Cerebellar cortex (tissue), 1 donor: ENCODE measurements at regions not wholly inside any gene's neighbourhood (a gene's known extent, or its start where the extent isn't known, plus 50 kb on each side); places are given as distances from the start of the nearest gene placed in this dataset.
"Not testable (repeated sequence)": the region's sequence is repeated elsewhere in the genome, so short reads cannot be mapped to it uniquely, and the experiment has no call there.

Experiments used
- DNase-seq: peaks from one replicate; pipeline ENCODE4 v3.0.0-alpha.2; 2015; ENCODE audit warnings: low spot score

DNA sequence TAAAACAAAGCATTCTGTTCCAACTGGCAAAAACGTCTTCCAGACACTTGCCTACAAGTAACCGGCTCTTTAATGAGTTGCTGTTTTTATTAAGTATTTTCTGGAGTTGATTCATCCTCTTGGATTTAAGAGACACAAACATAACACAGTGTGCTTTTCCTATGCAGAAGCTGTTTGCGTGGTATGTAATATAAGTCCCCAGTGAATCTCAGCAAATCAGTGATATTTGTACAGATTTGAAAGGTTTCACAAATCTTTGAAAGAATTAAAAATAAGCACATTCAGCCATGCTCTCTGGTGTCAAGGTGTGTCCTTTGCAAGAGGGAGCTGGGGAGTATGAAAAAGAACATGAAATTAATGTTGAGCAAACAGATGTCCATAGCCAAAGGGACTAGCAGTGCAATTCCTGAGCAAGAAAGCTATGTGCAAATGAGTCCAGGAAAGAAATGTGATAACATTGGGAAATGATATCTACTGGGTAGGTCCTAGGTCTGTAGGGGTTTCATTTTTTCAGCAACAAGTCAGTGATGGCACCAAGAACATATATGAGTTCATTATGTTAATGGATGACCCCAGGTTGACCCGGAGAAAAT is 170.1 kb upstream of the PHACTR1 start:
- DNase-seq = no peak

DNA sequence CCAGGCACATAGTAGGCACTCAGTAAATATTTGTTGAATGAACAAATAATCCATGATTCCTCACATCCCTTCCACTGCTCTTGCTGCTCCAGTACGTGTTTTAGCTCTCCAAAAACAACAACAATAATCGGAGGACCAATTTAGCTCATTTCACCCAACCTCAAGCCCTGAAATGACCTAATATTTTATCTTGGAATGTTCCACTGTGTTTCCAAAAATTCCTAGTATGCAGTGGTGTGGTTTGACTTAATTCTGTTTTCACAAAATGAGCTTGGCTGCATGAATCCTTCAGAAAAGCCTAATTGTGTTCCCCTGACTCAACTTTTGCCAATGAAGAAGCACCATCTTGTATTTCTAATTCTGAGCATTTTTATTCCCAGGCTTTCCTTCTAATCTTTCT is 168.0 kb upstream of the PHACTR1 start:
- DNase-seq = no peak

DNA sequence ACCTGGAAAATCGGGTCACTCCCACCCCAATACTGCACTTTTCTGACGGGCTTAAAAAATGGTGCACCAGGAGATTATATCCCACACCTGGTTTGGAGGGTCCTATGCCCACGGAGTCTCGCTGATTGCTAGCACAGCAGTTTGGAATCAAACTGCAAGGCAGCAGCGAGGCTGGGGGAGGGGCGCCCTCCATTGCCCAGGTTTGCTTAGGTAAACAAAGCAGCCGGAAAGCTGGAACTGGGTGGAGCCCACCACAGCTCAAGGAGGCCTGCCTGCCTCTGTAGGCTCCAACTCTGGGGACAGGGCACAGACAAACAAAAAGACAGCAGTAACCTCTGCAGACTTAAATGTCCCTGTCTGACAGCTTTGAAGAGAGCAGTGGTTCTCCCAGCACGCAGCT is 167.1 kb upstream of the PHACTR1 start:
- not testable (repeated sequence) for DNase-seq

DNA sequence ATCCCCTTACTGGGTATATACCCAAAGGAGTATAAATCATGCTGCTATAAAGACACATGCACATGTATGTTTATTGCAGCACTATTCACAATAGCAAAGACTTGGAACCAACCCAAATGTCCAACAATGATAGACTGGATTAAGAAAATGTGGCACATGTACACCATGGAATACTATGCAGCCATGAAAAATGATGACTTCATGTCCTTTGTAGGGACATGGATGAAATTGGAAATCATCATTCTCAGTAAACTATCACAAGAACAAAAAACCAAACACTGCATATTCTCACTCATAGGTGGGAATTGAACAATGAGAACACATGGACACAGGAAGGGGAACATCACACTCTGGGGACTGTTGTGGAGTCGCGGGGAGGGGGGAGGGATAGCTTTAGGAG is 161.7 kb upstream of the PHACTR1 start:
- not testable (repeated sequence) for DNase-seq

DNA sequence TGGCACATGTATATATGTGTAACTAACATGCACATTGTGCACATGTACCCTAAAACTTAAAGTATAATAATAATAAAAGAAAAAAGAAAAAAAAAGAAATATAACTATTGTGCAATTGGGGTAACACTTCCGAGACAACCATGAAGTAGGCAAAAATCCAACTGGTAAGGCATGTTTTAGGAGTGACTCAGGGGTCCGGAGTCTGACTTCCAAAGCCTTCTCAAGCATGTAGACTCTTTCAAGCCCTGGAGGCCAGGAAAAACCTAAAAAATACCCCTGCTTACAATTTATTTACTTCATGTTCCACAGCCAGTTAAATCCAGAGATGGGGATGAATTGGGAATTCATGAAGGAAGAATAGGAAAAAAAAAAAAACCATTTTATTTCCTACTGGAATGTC is 161.3 kb upstream of the PHACTR1 start:
- DNase-seq = no peak

DNA sequence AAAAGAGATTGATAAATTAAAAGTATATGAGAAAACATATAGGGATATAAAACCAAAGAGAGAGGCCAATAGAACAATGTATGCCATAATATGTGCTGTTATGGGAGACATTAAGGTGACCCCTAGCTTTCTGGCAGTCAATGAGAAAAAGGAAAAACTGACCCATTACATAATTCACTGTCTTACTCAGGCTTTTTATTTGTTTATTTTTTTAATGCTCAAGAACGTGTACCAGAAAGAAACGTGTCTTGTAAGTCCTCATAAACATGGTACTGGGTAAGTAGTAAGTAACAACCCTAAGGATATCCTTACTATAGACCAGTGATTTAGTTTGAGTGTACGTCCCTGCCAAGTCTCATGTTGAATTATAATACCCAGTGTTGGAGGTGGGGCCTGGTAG is 160.8 kb upstream of the PHACTR1 start:
- no peak for DNase-seq

DNA sequence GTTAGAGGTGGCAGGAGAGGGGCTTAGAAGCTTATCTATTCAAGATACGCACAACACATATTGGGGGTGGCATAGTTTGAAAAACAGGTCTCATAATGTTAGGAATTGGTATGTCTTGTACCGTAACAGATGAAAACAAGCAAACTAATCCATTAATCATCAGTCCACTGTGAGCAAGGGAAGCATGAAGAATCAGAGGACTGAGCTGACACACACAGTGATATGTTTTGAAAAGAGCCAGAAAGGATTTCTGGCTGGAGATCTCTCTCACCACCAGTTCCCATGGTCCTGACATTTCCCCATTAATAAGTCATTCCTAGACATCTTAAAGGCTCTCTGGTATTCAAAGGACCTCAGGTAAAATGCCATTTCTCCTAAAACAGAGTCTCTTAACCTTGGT is 158.8 kb upstream of the PHACTR1 start:
- no peak for DNase-seq

DNA sequence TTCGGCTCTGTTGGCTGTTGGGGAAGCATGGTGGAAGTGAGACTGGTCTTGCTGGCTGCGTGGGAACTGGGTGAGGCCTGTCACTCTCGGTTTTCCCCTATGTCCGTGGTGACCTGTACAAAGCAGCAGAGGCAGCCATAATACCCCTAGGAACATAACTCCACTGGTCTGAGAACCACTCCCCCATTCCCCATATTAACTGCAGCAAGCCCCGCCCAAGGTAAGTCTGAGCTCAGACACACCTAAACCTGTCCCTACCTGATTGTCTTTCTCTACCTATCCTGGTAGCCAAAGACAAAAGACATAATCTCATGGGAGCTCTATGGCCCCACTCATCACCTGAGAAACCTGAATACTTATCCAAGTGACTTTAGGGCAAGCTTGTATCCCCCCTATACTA is 156.3 kb upstream of the PHACTR1 start:
- no peak for DNase-seq

DNA sequence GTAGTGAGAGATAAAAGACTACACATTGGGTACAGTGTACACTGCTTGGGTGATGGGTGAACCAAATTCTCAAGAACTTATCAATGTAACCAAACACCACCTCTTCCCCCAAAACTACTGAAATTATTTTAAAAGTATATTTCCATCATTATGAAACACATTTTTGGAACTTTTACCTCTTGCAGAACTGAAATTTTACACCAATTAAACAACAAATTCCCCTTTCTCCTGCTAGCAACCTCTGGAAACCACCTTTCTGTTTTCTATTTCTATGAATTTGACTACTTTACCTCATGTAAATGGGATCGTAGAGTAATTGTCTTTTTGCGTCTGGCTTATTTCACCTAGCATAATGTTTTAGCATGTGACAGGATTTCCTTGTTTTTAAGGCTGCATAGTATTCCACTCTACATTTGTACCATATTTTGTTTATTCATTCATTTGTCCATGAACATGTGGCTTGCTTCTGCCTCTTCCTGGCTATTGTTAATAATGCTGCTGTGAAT is 149.9 kb upstream of the PHACTR1 start:
- DNase-seq = no peak

DNA sequence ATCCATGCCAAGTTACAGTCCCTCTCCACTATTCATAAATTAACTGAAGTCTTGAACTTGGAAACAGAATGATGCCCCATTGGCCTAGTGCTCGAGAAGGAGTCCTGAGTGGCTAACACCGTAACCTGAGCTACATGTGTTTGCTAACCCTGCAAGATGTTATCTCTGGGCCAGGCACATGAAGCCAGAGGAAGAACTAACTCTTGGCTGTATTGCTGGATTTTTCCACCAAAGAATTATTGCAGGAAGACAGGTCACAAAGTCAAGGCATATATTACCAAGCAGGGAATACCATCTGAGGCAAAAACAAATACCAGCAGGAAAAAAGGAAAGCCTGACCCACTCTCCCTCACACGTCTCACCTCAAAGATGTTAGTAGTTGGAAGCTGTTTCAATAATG is 148.9 kb upstream of the PHACTR1 start:
- no peak for DNase-seq

DNA sequence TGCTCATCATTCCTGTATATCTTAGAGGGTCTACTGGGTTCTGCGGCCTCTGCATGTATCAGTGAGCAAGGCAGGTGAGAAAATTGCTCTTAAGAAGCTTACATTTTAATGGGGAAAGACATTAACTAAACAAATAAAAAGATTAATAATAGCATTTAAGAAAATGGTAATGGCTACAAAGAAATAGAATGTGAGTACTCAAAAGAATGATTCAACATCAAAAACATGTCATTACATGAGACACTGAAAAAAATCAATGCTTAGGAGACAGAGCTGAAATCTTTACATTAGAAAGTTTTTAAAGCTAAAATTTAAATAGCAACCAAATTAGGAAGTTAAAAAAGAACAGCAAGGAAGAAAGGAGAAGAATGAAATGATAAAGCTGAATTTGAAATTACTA is 146.9 kb upstream of the PHACTR1 start:
- no peak for DNase-seq

DNA sequence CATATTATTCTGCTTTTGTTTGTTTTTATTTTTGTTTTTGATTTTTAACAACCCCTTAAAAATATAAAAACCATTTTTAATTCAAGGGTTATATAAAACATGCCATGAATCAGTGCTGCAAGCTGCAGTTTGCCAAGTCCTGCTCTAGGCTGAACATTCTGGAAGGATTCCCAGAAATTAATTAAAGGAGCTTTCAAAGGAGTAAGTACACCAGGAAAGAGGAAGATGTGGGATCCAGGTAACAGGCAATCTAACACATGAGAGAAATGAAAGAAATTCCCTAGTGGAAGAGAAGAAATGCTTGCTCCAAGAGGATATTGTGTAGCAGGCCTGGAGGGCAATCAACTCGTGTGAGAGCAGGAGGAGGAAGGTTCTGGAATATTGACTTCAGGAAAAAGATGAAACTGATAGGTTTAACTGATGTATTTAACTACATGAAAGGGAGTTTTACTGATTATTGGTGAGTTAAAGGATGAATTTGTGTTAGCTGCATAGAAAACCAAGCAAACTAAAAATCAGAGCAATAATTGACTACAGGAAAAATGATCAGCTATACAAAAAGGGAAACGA is 146.0 kb upstream of the PHACTR1 start:
- peak; percentile 88 for DNase-seq

DNA sequence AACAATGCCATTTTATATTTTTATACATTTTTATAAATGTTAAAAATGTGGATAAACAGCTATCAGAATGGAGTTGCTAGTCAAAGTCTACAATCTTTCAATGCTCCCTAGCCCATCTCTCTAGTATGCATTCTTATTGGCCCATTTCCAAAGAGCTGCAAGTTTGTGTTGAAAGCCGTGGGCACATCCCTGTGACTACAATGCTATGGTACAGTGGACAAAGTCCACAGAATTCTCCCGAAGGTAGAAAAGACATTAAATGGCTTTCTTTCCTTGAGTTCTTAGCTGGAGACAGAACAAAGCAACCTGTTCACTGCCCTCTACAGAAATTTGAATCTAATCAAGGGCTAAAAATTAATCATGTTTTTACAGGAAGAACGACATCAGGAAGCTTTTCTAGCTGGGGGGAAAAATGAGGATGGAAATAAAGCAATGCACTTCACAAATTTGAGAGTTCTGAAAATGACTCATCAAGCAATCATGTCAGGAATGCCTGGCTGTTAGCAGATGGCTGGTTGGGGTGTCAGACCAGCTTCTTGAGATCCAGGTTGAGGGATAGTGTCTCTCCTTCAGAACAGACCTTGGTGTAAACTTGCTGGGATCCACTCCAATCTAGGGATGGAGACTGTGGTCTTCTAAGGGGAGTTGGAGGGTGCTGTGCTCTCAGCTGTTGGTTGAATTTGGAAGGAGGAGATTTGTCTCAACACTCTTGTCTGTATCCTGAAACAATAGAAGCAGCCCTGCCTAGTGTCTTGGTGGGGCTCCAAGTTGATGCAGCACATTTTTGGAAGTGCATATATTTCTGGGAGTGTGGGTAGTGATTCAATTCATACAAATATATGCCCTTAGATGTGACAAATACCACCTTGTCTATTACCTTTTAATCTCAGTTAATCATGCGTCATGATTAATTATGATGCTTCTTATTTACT is 143.4 kb upstream of the PHACTR1 start:
- DNase-seq = no peak

DNA sequence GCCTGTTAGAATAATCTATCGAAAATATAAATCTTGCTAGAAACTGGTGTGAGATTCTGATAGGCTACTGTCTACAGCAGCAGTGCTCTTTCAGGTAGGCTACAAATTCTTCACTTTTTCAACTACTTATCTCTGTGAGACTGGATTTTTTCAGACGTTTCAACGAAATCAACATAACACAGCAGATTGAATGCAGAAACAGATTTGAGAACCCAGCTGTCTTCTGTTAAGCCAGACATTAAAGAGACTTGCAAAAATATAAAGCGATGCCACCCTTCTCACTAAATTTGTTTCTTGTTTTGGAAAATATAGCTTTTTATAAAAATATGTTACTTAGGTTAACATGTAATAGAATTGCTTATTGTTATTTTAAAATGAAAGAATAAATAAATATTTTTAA is 140.6 kb upstream of the PHACTR1 start:
- DNase-seq = no peak

DNA sequence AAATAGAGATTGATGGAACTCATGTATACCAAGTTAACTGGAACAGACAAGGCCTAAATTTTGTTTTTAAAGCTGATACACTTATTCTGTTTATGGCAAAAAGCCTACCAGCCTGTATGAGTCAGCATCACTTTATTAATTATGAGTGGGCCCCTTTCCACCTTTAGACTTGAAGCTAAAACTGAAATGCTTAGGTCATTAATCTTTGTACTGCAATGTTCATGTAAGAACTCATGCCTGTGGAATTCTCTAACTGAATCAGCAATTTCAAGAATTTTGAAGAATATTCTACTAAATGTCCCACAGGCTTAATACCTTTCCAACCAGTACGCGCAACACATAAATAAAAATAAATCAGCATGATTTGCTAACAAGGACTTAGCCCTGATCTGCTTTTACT is 140.2 kb upstream of the PHACTR1 start:
- no peak for DNase-seq

DNA sequence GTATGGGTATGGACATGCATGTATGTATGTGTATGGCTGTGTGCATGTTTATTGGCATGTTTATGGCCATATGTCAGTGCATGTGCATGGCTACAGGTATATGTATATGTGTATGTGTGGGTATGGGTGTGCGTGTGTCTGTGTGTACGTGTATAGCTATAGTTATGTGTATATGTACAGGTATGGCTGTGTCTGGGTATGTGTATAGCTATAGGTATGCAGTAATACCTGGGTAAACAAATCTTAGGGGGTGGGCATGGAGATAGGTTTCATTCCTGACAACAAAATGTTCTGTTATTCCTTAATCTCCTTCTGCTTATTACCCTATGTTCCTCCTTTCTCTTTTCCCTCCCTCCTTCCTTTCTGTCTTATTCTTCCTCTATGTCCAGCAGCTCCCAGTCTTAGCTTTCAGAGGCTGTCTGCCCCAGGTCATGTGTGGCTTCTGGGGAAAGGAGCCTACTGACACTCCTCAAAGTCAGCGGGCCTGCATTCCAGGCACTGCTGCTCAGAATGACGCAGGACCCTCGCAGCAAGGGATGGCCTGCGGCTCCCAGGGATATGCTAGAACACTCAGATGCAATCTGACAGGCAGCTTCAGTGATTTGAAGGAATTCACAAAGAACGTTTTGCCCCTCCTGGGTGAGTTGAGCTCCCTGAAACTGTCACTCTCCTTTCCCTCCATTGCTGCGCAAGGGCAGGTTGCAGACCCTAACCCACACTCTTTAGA is 139.3 kb upstream of the PHACTR1 start:
- no peak for DNase-seq

DNA sequence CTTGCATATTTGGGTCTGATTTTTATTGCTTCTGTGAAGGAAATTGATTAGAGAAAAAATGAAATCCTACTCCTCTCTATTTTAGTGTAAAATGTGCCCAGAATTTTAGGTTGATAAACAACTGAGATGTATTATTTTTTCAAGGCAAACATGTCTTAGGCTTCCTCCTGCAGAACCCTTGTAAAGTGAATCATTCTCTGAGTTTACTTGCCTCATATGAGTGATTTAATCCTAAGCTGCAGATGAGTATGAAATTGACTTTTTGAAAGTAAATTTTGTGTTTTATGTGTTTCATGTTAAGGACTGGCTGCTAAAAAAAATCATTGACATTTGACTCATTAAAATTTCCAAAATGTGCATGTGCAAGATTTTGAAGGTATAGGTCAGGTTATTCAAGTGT is 138.5 kb upstream of the PHACTR1 start:
- no peak for DNase-seq

DNA sequence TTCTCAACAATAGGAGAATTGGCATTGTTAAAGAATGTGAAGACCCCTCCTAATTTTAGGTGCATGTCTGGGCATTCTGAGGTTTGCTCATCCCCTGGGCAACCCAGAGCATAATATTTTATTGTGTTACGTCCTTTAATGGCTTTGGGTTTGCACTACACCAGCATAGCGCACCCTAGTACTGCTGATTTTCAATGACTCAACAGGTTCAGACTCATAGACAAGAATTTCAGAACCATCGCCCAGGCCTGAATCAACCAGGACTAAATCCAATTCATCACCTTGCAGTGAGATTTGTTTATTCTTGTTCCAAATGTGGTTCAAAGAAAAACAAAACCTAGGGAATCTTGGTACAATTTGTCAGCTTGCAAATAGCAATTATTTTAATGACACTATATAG is 137.8 kb upstream of the PHACTR1 start:
- no peak for DNase-seq

DNA sequence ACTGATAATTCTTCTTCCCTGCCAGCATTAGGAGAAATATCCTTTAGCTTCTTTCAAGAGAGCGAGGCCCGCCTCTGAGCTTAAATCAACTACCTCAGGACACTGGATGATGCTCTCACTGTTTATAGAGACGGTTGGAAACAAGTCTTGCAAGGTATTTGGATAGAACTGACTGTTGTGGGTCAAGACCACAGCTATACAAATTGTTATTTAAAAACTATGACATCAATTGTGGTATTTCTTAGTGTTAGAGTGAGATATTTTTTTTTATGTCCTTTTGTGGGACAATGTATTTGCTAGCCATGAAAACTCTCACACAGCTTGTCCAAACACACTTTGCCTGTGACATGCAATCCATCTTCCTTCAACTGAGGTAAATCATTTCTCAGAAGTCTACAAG is 136.3 kb upstream of the PHACTR1 start:
- DNase-seq = no peak

DNA sequence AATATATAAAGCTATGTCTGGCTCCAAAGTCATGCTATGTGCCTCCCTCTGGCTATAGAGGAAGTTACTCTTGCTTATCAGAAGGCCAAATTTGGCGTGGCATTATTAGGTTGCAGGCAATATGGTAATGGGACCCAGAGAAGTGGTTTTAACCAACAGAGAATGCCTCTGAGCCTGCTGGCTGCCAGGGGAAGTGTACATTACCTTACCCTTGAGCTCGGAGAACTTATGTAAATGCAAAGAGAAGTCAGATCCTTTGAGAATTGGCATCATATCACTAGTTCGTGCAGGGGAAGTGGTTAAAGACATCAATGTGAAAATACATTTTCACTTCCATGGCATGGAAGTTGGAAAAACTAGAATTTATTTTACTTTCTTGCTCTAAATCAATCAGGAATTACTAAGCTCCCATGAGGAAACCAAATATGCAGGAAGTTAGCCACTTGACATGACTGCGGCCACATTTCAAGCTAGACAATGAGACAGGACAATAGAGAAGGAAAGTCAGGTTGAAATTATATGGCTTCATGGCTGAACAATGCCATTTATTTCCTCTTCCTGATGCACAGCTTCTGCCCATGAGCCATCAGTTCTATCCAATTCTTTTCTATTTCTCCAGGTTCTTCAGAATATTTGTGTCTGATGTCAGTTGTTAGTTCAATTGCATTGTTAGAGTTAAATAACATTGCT is 134.0 kb upstream of the PHACTR1 start:
- DNase-seq = no peak

DNA sequence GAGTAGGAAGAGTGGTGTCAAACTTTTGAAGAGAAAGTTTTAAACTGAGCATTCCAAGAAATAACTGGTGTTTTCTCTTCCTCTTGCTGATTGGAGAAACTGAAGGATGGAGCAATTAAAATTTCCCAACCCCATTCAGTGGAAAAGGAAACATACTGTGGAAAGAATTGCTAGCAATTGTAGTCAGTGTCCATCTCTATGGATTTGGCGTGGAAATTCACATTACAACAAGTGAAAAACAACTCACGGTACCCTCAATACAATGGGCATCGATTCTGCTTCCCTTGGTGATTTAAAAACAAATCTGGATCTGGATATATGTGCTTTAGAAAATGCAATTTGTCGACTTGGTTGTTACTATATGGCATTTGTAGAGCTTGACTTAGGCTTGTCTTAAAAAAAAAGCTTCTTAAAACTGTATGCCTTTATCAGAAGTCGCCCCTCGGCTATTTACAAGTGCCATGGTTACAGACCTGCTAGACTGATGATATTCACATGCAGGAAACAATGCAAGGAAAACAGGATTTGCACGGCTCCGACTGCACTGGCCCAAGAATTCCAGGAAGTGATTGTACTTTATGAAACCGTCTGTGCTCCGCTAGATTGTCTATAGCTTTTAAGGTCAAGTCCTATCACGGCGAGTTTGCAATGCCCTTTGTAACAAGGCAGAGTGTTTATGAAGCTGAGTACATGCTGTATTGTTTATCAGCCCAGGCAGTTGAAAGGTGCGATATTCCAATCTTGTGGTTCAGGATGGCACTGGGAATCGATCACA is 131.7 kb upstream of the PHACTR1 start:
- DNase-seq = no peak
